GM21723 (cell line): ENCODE measurements at regions not wholly inside any gene's neighbourhood (a gene's known extent, or its start where the extent isn't known, plus 50 kb on each side); places are given as distances from the start of the nearest gene placed in this dataset.
"Not testable (repeated sequence)": the region's sequence is repeated elsewhere in the genome, so short reads cannot be mapped to it uniquely, and the experiment has no call there.

Experiments used
- ATAC-seq: cut with Tn5 transposase; IDR thresholded peaks from one replicate; pipeline ENCODE4 v1.9.1; 2021; ENCODE audit warnings: mild to moderate bottlenecking, moderate library complexity; ENCODE audit not compliant: unreplicated experiment

DNA sequence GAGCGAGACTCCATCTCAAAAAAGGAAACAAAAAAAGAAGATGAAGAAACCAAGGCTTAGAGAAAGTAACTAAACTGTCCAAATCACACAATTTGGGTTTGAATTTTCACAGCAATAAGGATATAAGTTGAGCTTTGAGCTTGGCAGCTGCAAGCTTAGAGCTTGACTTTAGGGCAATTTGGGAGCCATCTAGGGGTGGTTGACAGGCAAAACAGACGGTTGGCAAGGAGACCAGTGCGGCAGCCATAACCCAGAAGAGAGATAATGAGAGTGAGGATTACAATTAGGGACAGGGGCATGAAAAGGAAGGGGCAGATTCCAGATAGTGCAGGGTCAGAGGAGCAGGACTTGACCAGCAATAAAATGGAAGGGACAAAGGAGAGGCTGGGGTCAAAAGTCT, 382.2 kb upstream of the HNRNPA3 start:
- ATAC-seq = no peak

DNA sequence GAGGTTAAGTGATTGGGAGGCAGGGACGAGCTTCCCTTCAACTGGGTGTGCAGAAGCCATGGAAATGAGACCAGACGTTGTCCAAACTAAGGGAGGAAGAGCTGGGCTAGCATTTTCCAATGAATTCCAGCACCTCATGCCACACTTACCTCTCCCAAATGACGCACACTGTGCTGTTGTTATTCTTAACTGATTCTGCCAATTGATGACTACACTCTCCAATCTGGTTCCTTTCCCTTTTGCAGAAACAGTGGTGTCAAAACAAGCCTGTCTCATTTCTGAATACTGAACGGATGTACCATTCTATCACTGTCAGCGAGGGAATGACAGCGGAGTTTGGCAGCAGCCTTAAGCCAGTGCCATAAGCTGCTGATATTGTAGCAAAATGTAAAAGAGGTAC, 380.5 kb upstream of the HNRNPA3 start:
- no peak for ATAC-seq

DNA sequence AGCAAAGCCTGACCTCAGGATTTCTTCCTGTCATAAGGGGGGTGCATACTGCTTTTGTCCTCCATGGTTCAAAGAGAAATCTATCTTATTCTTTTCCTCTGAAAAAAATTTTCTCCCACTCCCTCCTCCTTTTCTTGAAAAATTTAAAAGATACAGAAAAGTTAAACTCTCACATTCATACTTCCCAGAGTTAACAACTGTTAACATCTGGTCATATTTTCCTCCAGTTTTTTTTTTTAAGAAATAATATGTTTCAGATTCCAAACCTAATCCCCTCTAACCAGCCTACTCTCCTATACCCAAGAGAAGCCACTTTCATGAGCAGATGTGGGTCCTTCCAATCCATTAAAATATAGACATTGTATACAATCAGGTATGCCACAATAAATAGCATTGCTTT, 378.9 kb upstream of the HNRNPA3 start:
- no peak for ATAC-seq

DNA sequence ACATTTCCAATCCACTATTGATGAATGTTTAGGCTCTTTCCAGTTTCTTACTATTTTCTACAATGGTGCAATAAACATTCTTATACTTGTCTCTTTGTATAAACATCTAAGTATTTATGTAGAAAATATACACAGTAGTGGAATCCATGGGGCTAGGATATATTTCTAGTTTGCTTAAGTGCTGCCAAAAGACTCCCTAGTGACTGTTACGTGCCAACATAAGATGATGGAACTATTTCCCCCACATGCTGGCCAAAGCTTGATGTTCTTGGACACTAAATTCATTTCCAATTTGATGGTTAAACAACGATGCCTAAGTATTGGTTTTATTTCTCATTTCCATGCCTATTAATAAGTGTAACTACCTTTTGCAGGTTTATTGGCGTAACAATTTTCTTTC, 378.4 kb upstream of the HNRNPA3 start:
- ATAC-seq = no peak

DNA sequence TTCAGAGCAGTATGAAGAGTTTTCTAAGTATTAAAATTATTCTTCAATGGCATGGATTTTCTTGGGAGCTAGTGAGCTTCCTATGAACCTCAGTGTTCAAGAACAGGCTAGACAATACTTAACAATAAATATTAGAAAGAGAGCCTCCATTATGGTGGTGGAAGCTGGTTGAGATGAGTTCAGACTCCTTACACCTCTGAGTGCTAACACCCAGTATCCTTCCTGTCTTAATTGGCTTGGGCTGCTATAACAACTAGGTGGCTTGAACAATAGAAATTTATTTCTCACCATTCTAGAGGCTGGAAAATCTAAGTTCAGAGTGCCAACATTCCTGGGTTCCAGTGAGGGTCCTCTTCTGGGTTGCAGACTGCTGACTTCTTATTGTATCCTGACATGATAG, 369.4 kb upstream of the HNRNPA3 start:
- ATAC-seq = no peak

DNA sequence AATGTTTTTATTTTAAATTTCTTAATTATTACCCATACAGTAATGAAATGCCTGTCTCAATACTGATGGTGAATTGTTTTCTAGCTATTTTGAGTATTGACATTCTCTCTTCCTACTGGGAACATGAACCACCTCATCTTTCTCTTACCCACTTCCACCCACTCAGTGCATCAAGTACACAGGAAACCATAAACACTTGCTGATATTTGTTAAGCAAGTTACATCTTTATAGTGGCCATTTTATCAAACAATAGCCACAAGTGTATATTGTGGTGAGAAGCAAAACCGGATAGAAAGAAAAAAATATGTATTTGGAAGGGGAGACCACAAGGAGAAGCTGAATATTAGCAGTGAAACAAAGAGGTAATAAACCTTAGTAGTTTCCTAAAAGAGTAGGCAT, 368.1 kb upstream of the HNRNPA3 start:
- ATAC-seq = no peak

DNA sequence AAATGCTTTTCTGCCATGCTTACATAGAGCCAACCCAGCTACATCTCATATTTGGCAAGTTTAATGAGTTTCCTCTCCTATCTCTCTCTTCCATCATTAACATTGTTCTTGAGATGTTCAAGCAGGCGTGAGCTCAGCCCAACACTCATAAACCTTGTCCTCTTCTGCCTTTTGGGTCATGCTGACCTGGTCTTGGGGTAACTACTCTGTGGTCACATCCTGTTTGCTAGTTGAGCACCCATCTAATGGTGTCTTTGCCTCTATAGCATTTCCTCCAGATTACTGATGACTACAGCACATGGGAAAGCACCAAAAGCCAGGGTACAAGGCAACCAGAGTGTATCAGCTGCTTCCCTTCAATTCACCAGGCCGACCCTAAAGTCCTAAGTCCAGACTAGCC, 366.9 kb upstream of the HNRNPA3 start:
- no peak for ATAC-seq

DNA sequence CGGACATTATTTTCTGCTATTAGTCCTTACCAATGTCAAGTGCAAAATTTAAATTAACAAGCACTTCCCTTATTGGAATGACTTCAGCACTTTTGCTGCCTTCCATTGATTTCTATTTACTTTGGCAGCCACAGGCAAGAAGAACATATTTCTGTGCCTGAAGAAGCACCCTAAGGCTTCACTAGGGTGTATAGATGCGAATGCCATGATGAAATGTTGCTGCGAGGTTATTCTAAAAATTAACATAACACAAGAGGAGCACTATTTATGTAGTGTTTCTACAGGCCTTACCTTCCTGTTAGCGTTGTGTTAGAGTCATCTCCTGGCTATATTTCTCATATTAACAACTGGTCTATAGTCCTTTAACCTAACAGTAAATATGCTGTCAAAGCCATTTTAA, 365.0 kb upstream of the HNRNPA3 start:
- ATAC-seq = no peak

DNA sequence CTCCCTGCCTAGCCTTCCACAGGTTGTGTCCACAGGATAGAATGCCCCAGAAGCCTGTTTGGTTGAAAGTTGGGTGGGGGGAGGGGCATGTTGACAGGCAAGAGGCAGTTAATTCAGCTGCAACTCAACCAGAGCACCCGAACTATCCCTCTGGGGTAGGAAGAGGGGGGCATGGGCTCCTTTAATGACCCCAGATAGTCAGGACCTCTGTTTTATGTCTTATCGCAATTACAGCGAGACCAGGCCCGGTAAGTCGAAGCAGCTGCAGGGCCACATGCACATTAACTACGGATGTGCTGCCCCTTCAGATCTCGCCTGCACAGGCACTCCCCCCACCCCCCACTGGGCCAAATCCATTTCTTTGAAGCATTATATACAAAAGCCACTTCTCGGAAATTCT, 363.8 kb upstream of the HNRNPA3 start:
- ATAC-seq = no peak

DNA sequence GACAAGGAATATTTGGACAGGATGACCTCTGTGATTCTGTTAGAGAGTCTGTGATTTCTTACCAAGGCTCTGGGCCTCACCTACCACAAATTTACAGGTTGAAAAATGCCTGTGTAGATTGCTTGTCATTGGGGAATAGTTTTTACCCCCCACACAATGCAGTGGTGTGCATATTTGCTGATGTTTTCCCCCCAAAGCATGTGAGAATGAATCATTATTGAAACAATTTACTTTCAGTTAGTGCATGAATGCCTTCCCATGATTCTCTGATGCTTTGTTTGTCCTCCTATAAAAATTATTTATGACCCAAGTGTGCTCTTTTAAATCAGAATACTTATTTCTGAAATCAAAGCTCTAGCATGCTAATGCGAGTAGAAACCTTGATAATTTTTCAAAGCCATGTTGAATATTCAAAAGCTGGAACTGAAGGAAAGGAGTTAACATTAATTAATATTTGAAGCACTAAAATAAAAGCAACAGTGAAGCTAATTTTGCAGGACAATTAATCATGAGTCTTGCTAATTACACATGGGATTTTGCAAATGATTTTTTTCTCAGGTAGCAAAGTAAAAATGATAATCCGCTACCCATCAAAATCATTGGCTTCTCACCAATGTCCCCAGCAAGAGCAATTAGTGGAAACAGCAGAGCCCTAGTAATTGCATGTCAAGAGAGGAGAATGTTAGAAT, 361.2 kb upstream of the HNRNPA3 start:
- no peak for ATAC-seq

DNA sequence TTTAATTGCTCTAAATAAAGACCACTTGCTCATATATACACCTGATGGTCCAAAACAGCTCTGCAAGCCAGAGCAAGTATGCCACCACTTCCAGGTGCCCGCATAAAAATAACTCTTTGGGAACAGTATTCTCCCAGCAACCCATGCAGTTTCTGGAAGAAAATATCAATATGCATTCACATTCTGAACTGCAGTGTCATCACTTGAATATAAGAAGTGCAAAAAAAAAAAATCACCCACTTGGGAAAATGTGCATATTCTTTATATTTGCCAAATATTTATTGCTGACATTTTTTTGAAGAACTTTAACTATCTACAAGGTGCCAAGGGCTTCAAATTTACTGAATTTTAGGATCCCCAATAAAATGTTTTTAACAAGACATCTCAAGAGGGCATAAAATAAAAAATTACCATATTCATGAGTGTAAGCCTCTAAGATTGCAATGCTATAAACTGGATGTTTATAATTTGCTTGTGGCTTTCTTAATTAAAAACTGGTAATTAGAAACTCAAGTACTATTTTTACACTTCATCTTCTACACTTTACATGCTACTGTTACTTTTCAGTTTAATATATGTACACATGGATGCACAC, 360.6 kb upstream of the HNRNPA3 start:
- no peak for ATAC-seq

DNA sequence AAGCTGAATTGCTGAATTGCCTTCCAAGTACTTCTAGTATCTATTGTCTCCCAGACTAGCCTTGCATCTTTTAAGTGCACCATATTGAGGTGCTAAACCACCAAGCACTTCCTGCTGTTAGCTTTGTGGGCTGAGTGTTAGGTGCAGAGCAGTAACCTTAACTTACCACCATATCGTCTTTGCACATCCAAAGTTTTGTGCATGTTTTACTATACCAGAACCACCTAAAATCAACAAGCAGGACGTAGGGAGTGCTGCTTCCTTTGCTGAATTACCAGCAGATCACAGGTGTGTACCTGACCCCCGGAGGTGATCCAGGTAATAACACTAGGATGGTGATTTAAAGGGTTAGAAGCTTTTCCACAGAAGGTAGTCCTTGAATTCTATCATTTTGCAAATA, 359.9 kb upstream of the HNRNPA3 start:
- no peak for ATAC-seq

DNA sequence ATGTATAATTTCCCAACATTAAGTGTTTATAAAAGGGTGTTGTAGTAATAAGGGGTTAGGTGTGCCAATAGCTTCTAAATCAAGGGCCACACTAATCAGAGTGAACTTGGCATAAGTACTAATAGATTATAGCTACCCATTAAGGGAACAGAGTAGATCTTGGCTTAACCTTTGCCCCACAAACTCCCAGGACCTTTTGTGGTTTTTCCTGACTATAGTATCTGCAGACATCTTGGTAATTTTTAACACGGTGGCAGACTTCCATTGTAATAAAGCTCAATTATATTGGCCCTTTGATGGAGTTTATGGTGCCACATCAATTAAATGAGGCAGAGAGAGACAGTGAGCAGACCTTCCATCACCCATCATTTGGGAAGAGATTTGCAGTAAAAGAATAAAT, 358.5 kb upstream of the HNRNPA3 start:
- no peak for ATAC-seq

DNA sequence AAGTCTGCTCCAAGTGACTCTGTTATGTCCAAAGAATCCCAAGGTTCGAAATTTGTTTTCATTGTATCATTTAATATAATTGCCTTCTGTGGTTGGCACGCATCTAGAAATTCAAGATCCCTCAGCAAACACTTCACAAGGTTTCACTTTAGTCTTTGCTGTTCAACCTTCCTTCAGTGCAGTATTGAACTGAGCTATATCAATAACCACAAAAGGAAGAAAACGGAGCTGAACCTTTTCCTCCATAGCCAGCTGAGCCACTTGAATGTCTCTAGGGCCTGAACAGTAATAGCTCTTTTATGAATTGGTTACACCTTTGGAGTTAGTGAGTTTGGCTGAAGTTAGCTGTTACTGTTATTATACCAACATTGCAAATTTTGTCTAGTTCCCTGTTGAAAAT, 357.7 kb upstream of the HNRNPA3 start:
- ATAC-seq = no peak

DNA sequence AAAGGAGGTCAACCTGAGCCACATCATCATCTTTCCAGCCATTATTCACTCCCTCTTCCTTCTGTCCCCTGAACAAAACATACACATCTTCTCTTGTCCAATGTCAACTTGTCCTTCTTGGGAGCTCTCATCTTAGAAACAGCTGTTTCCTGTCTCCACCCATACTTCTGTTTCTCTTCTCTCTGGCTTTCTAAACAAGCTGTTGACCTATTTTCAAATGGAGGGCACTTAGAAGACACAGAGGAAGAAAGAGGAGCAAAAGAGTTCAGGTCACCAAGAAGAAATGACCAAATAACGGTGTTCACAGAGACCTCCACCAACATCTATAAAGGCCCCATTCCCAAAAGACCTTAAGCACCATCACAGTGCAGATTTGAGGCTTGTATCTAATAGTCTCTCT, 355.9 kb upstream of the HNRNPA3 start:
- ATAC-seq = no peak

DNA sequence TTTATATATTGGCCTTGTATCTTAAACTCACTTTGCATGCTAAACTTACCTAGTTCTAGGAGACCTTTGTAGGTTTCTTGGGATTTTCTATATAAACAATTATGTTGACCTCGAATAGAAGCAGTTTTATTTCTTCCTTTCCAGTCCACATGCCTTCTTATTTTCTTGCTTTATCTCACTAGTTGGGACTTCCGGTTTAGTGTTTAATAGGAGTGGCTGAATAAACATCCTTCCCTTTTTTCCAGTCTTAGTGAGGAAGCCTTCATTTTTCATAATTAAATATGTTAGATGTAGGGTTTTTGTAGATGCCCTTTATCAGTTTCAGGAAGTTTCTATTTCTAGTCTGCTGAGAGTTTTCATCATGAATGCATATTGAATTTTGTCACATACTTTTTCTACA, 347.3 kb upstream of the HNRNPA3 start:
- ATAC-seq = no peak

DNA sequence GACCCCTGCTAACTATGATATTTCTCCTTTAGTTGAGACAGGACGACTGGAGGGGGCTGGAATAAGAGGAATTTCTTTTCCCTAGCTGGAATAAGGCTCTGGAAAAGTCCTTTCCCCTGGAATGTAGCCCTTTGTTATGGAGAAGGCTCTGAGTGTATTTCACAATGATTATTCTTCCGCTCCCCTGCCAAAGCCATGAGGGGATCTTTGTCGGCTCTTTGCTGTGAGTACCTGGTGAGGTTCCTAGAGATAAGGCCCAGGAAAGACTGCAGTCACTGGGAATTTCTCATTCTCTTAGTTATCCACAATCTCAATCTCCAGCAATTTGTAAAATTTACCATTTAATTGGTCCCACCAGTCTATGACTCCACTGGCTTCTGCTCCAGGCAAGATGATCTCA, 340.2 kb upstream of the HNRNPA3 start:
- no peak for ATAC-seq

DNA sequence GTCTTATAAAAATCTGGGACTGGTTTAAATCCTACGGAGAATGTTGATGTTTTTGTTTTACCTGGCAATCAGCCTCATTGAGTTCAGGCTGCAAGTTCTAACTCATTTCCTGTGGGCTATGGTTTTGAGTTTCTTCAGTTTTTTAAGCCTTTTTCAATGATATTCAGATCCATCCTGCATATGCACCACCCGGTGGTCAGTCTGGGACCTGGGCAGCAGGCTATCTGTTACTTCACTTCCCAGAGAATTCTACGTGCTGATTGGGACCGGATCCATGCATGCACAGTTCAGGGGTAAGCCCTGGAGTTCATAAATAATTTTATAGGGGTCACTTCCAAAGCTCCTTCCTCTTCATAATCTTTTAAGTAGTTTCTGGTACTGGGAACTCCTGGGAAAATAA, 339.2 kb upstream of the HNRNPA3 start:
- ATAC-seq = no peak

DNA sequence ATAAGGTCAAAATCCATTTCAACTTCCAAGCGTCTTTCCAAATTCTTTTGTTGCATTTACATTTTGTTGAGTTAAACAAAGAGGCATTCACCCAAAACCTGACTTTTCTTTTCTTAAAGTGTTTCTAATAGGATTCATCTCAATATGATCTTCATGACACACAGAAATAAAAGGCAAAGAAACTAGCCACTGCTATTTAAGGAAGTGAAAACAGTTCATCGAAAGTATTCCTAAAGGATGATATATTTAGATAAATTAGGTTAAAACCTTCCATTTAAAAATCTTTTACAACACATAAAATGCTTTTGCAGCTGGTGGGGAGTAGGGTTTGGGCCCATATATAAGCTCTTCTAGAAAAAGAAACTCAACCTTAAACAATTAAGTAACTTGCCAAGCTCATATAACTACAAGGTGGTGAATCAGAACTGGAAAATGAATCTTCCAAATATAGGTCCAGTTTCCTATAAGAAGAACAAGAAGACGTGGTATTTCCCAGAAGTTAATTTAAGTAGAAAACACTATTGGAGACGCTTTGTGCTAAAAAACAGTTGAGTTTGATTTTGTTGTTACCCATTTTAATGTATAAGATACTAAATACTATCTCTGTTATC, 336.0 kb upstream of the HNRNPA3 start:
- no peak for ATAC-seq

DNA sequence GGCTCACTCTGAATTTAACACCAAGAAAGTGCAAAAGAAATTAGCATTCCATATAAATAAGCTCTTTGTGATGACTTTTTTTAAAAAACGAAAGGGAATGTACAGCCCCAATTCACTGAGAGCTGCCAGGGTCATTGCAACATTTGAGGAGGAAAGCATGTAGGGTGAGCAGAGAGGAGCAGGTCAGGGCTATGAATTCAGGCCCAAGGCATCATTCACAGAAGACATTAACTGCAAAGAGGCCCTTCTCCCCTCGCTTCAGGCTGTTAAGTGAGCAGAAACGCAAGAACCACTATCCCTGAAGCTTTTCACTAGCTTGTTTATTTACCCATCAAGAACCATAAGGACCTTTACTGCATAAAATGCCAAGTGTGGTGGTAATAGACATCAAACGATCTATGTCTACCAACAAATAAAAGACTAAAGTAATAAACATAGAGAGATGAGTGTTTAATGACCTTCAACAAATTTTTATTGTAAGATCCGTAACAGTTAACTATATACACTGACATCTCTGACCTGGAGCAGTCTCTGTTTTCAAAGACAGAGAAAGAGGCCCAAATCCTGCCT, 333.1 kb upstream of the HNRNPA3 start:
- ATAC-seq = no peak

DNA sequence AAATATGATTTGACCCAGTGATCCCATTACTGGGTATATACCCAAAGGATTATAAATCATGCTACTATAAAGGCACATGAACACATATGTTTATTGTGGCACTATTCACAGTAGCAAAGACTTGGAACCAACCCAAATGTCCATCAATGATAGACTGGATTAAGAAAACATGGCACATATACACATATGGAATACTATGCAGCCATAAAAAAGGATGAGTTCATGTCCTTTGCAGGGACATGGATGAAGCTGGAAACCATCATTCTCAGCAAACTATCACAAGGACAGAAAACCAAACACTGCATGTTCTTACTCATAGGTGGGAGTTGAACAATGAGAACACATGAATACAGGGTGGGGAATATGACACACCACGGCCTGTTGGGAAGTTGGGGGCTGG, 330.5 kb upstream of the HNRNPA3 start:
- ATAC-seq = not testable (repeated sequence)

DNA sequence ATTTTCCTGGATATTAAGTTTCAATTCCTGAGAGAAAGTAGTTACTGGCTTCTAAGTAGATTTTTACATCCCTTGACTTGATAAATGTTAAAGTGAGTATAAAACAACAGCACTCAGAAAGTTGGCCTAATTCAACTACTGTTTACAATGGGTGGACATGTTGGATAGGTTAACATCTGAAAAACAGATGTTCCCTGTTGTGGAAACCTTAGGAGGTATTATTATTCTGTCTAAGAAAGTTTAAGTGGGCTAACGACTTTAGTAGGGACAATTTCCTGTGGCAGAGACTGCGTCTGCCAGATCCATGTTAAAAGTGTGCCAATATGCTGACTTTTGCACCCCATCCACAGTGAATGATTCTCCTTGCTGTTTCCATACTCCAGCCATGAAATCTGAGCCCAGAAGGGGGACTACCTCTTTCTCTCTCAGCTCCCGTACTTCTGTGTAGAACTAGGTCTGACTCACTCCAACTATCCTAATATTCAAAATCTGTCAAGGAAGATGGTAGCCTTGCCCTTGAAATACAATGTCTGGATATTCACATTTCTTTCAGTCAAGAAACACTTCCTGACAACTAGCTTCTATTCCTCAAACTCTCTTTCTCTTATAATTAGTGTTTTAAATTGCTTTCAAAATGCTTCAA, 327.5 kb upstream of the HNRNPA3 start:
- ATAC-seq = no peak
